ENCODE measurements at regions not wholly inside any gene's neighbourhood (a gene's known extent, or its start where the extent isn't known, plus 50 kb on each side); places are given as distances from the start of the nearest gene placed in this dataset.

GRCh38 chr11:80163441-80163840 is 722.6 kb upstream of the TENM4 start:
- DNase-seq = no peak

- DNase-seq = no peak
These were observed 722.2 kb upstream of the TENM4 start for GRCh38 chr11:80163011-80163410.

- DNase-seq = no peak
These were observed 721.6 kb upstream of the TENM4 start for GRCh38 chr11:80162387-80162786.

DNA sequence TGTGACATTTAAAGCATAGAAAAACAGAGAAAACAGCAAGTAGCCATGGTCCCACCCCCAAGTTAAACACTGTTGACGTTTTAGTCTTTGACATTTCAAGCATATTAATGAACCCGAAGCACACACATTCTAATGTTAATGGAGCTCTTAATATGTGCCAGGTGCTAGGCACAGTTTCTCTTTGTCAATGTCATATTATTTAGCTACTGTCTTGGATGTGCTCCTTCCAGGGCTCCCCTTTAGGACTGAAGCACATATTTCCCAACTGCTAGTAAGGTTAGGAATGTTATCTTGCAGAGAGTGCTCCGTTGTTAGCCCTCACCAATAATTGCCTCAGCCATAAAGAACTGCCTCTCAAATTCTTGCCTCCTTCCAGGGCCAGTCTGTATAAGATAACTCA is 716.6 kb upstream of the TENM4 start:
- DNase-seq = no peak

DNA sequence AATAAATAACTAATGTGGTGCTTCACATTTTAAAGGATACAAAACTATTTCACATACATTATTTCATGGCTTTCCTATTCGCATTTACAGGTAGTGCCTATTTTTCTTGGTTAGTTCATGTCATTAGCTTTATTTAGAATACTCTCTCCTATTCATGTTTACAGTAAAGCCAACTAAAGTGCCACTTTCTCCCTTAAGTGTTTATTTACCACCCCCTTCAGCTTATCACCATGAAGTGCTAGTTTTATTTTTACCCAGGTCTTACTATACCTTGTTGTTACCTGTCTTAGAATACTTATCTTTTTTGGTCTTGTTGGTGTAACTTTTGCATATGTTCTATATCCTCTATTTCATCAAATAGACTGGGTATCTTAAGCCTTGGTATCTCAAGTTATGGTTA is 715.2 kb upstream of the TENM4 start:
- no peak for DNase-seq

- no peak for DNase-seq
These were observed 714.7 kb upstream of the TENM4 start for GRCh38 chr11:80155412-80156017.

DNA sequence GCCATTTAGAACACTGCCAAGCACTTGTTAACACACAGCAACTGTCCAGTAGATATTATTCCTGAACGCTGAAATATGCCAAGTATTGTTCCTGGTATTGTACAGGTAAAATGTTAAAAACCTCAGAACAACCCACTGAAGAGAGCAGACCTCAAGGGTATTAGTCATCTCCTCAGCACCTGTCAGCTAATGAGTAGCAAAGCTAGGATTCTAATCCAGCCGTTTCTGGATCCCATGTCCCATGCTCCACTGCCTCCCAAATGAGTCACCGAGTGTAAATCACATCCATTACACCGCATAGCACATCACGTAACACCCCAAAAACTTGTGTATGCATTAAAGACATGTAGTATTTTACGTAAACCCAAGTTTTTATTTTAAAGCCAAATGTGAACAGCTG is 705.4 kb upstream of the TENM4 start:
- DNase-seq = no peak

- no peak for DNase-seq
These were observed 704.2 kb upstream of the TENM4 start for GRCh38 chr11:80144897-80145594.

DNA sequence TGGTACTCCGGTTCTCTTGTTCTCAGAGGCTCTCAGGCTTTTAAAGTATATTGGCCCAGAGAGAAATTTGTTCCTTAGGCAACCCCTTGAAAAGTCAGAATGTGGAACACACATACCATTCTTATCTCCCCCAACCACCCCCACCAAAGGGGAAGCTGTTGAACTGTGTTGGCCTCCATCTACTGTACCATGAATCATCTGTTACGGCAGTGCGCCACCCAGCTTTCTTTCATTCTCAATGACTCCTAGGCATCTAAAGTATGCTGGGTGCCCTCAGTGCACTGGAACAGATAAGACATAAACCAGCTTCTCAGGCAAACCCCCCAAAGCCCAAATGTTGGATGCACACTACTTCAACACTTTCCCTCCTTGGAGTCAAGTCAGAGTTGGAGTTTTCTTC is 696.2 kb upstream of the TENM4 start:
- DNase-seq = no peak

- DNase-seq = no peak
These were observed 688.6 kb upstream of the TENM4 start for GRCh38 chr11:80129396-80129795.

DNA sequence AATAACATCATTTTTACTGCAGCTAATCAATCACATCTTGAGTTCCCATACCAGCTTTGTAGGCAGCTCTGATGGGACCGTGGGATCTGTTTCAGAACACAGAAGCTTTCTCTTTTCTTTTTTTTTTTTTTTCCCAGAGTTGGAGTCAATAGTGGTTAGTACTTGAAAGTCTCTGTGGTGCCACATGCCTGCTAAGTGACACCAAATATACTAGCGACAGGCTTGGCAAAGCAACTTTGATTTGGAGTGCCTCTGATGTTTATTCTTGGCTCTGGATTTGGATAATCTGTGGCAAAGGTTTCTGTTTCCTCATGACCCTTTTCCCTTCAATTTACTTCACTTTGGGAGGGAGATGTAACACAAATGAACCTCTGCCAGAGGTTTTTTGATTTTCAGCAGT is 681.4 kb upstream of the TENM4 start:
- no peak for DNase-seq

DNA sequence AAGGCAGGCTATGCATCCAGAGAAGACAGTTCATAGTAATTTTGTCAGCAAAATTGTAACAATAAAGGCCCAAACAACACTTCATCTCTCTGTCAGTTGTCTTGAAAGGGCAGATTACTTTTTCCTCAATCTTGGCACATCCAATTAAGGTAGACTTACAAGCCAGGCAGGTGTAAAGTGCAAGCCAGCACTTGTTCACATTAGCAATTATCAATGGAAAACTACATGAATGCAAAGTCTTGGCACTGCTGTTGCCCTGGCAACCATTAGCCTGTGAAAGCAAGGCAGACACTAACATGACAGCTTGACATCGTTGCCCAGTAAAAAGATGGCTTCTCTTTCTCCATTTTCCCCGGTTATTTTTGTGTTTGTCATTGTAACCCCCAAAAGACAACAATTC is 677.2 kb upstream of the TENM4 start:
- DNase-seq = no peak

- no peak for DNase-seq
These were observed 676.0 kb upstream of the TENM4 start for GRCh38 chr11:80116796-80117195.

DNA sequence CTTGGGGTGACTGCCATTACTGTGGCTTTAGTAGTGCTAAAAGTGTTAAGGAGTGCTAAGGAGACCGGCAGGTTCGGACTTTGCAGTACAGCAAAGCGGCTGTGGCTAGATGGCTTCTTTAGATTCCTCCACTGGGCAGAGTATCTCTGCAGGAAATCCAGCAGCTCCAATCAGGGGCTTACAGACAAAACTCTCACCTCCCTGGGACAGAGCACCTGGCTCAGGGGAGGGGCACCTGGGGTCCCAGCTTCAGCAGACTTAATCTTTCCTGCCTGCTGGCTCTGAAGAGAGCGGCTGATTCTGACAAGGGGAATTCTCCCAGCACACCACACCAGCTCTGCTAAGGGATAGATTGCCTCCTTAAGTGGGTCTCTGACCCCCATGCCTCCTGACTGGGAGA is 668.8 kb upstream of the TENM4 start:
- no peak for DNase-seq

GRCh38 chr11:80109031-80109430 is 668.2 kb upstream of the TENM4 start:
- no peak for DNase-seq

GRCh38 chr11:80107415-80107814 is 666.6 kb upstream of the TENM4 start:
- no peak for DNase-seq

DNA sequence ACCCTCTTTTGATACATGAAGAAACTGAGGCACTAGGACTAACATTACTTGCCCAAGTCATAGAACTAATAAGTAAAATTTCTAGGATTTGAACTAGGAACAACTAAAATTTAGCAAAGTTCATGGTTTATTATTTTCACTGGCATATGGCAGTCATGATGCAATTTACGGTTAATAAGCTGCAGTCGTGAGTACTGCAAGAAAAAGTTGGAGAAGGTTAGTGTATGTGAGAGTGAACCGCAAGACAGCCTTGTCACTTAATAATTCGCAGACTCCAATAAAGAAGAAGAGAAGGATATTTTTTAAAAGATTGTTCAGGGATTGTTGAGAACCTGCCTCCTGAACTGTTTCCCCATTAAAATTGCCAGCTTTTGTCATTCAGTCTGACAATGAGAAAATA is 663.4 kb upstream of the TENM4 start:
- no peak for DNase-seq

GRCh38 chr11:80103142-80103859 is 662.5 kb upstream of the TENM4 start:
- no peak for DNase-seq

- DNase-seq = no peak
These were observed 656.3 kb upstream of the TENM4 start for GRCh38 chr11:80097146-80097545.

- no peak for DNase-seq
These were observed 655.9 kb upstream of the TENM4 start for GRCh38 chr11:80096736-80097135.

GRCh38 chr11:80086496-80087055 is 645.7 kb upstream of the TENM4 start:
- DNase-seq = no peak

- no peak for DNase-seq
These were observed 644.7 kb upstream of the TENM4 start for GRCh38 chr11:80085563-80085962.

DNA sequence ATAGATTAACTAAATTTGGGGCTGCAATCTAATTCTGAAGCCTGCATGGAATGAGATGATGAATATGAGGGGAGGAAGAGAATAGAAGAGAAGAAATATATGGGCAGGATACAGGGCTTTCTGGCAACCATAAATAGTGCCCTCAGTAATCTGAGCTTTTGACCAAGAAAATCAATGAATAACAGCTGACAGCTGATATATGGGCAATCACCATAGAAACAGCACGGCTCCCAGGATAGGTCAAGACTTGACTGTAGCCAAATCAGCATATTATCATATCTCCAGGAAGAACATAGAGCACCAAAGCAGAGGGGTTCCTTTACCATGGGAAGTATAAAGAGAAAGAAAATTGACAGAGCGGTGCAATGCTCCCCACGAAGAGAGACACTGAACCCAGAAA is 643.8 kb upstream of the TENM4 start:
- no peak for DNase-seq

DNA sequence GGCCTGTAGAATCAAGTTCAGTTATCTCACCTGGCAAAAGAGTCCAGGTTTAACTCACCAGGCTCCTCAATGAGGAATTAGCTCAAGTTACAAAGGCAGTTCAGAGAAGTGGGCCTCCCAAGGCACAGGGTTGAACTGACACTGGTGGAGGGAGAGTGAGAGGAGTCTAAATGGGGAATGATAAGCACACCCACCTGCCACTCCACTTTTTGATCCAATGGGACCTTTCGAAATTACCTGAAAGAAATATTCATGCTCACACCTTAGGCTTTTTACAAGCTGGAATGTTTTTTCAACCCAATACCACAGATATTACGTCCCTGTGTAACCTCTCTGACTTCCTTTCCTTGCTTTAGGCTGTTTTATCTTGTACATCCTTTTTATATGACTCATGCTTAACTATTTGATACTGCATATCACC is 642.7 kb upstream of the TENM4 start:
- DNase-seq = no peak
